Stimulated activated CD8-positive, alpha-beta memory T cell treated with anti-CD3 and anti-CD28 coated beads, Interleukin-2, amount 100 ng/mL, for 48 hours (primary cell): ENCODE measurements at regions not wholly inside any gene's neighbourhood (a gene's known extent, or its start where the extent isn't known, plus 50 kb on each side); places are given as distances from the start of the nearest gene placed in this dataset.
"Not testable (repeated sequence)": the region's sequence is repeated elsewhere in the genome, so short reads cannot be mapped to it uniquely, and the experiment has no call there.

Source experiments
- DNase-seq, 2 donors: peaks; one replicate each; pipeline ENCODE4 v3.0.0-alpha.2; 2020; ENCODE audit warnings: low read depth in 2 of 2

DNA sequence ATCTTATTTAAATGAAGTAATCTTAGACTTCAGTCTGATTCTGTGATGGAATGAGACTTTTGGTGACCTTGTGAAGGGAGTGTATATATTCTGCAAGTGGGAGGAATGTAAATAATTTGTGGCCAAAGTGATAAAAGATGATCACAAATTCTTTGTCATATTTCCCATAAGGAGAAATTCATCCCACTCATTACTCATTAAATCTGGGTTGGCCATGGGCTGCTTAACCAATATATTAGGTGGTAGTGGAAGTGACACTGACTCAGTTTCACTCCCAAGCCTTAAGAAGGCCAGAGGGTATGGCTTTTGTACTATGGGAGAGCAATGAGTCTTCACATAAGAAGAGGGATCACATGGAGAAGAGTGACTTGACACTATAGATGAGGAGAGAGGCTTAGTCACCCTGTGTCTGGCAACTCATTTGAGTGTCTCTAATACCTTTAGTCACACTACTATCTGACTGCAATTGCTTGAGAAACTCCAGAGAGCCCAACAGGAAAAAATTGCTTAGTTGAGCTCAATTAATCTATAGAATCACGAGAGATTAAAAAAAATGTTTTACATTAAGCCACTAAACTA is 408.2 kb upstream of the PITX2 start:
- no peak for DNase-seq

DNA sequence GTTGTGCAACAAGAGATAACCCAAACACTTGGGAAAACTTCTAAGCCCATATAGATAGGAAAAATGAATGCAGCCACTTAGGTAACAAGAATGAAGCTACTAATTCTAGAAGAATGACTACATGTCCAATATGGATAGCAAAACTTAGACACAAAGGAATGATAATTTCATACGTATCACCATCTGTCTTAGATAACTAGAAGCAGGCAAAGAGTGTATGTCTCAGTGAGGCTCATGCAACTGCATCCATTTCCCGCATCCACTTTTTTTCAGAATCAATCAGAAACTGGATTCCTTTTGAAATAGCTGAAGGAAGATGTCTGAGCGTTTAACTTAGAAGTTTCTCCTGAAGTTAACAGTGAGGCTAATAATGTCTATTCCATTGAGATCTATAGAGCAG is 408.7 kb upstream of the PITX2 start:
- DNase-seq: no peak

DNA sequence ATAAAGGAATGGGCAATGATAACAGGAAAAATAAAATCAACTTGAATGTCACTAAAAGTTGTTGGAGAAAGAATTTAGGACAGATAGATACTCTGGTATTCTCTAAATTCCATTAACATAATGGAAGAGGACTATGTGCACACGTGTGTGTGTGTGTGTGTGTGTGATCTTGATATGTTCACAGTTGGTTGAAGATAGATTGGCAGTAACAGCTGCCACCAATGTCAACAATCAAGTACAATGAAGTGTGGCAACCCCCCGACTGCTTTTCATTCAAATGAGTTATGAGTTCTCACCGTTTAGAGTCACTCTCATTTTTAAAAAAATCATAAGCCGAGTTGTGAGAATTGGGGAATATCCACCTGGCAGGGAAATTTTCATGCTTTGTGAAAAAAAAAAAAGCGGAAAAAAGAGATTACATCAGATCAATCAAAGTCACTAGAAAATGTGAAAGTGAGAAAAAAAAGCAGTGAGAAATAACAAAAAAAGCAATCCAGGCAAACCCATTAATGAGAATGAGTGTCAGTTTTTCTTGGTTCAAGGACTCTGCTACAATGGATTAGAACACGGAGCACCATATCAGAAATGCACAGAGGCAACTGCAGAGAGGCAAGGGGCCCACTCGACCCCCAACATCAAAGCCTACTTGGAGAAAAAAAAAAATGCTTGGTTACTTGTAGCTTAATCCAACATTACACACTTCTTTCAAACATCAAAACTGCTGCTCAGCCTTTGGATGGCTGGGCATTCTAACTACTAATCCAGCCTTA is 414.9 kb upstream of the PITX2 start:
- no peak for DNase-seq

DNA sequence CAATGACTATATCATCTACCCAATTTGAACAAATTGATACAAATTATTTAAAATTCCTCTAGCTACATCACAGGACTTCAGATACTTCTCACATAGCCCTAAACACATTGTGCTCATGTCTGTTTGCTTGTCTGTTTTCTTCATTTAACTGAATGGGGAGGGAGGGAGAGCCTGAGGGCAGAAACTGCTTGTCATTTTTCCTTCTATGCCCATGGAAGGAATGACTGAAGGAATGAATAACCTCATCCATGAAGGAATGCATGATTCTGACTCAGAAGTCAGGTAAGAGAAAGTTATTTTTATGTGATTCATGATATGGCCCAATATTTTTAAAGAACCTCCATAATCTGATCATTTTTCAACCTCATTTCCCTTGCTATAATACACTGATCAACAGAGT is 418.0 kb upstream of the PITX2 start:
- no peak for DNase-seq

DNA sequence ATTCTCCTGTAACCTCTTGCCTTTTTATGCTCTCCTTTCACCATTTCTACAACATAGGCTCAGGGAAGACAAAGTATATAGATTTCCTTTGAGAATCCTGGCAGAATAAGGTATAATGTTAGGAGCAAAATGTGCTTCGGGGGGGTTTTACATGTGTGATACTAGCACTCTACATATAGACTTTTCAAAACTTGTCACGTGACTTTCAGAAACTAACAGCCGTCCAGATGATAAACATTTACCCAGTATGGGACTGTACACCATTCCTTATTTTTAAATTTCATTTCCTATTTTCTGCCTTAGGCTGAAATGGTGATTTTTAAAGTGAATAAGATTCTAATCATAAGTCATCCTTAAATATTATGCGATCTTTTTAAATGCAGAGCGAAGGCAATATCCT is 420.4 kb upstream of the PITX2 start:
- DNase-seq: no peak

DNA sequence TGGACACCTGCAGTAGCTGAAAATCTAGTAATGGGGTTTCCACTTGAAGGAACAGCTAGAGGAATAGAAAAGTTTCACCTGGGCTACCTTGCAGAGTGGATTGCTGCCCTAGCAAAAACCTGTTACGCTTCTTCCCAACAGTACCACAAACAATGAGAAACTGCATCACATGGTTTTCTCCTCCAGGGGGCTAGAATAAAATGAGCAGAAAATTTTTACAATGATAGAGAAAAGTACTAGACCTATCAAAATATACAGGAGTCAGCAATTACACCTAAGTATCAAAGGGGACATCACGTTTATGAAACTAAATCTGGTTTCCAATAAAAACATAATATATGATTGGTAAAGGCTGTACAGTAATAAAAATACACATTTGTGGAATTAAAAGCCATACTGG is 423.1 kb upstream of the PITX2 start:
- no peak for DNase-seq

DNA sequence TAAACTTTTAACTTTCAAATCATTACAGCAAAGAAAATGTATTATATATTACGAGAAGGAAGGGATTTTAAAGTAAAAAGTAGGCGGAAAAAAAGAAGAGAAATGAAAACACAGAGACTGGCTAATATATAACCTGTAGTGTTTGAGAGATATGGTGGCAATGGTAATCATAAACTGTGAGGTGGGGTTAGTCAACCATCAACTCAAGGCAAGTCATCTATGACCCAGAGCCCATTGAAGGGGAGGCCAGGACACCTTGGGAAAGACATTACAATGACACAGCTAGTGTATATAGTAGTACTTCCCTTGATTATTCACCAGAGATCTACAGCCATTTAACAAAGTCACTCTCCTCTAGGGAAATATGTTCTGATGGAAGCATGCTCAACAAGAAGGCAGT is 423.9 kb upstream of the PITX2 start:
- DNase-seq: no peak

DNA sequence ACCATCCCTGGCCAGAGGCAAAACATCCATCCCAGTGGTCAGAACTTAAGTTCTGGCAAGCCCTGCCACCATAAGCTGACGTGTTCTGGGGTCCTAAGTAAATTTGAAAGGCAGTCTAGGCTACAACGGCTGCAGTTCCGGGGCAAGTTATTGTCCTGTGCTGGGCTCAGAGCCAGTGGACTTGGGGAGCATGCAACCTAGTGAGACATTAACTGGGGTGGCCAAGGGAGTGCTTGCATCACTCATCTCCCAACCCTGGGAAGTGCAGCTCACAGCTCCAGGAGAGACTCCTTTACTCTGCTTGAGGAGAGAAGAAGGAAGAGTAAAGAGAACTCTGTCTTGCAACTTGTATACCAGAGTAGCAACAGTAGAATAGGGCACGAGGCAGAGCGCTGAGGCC is 425.4 kb upstream of the PITX2 start:
- DNase-seq: no peak

DNA sequence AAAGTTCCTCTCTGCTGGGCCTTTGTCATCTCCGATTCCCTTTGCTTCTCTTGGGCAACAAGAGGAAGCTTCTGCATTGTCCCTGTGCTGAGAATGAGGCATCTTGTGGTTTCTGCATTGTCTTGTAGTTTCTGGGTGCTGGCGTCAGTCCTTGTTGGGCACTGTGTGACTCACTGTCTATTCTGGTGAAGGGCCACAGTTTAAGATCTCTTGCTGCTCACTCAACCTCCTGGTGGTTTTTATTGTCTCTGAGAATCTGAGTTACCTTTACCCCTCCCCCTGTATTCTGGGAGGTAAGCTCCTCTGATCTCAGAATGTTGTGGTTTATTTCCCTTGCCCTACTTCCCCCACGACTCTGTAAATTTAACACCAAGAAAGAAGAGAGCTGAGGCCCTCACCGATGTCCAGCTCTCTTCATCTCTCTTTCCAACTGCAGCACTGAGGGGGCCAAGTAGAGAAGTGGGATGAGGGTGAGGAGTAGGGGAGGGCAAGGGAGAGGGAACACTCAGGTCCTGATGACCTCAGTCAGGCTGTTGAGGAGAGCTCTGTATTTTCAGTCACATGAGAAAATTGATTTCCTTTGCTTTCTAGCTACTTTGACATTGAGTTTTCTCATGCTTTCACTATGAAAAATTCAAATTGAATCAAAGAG is 441.6 kb upstream of the PITX2 start:
- DNase-seq: no peak

DNA sequence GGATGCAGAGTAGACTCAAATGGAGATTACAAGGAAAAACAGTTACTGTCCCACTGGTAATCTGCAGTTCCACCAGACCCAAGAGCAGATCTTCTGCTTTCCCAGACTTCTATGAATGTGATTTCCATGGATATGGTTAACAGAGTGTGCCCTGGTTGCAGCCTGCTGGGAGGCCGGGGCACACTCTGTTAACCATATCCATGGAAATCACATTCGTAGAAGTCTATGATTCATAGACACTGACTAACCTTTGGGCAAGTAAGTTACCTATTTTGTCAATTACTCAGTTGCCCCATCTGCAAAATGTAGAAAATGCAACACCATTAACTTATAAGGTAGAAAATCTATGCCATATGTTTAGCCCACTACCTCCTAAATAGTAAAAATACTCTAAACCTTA is 443.1 kb upstream of the PITX2 start:
- no peak for DNase-seq

DNA sequence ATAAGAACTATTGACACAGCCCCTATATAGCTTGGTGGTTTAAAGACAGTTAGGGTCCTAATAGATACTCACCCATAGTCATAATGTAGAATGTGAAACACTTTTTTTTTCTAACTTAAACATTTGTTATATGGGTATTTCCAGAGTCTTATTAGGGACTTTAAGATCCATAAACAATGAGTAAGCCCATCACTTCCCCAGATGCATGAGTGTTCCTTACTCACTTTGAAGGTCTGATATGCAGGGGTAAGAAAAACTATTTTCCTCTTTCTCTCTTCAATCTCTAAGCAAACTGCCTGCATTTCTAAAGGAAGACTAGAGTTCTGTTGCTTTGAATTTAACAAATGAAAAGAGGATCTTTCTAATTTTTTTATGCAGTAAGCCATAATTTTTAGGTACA is 443.6 kb upstream of the PITX2 start:
- DNase-seq: no peak

DNA sequence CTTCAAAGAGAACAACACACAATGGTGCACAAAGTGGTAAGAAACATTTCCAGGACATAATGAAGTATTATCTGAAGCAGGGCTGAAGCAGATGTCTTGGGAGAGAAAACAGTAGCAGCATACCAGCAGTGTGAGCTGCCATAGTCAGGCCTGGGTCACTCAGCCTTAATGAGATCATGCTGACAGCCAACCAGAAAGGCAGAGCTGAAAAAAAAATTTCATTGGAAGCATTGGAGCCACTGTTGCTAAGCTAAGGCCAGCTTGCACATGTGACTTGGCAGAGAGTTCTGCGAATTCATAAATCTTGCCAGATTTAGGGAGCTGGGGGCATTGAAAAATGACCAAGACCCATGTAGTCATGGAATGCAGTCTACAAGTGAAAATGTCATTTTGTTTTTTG is 444.0 kb upstream of the PITX2 start:
- DNase-seq: no peak

DNA sequence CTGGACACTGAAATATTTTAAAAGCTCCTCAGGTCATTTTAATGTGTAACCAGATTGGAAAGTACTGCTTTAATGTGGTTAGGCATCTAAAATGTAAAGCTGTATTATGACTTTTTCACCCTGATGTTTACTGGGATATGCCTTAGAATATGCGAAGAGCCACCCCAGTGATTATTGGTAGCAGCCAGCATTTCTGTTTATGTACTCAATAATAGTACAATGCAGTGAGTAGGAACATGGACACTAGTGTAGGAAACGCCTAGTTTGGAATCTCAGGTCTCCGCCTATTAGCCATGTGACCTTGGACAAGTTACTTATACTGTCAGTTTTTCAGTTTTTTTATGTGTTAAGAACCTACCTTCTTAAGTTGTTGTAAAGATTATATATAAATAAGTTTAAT is 446.0 kb upstream of the PITX2 start:
- DNase-seq: no peak

DNA sequence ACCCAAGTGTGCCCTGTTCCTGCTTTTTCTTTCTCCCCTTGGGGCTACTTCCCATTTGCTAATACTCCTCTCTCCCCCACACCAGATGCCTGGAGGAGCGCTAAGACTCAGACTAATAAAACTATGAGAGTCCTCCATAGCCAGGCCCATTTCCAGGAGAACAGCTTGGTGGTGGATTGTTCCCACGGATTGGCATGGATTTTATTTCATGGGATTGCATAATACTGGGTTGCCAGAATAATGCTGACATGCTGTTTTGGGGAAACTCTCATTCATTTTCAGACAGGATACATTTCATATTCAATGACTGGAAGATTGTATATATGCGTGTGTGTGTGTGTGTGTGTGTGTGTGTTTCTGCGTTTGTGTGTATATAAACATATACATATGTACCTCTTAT is 447.5 kb upstream of the PITX2 start:
- no peak for DNase-seq

DNA sequence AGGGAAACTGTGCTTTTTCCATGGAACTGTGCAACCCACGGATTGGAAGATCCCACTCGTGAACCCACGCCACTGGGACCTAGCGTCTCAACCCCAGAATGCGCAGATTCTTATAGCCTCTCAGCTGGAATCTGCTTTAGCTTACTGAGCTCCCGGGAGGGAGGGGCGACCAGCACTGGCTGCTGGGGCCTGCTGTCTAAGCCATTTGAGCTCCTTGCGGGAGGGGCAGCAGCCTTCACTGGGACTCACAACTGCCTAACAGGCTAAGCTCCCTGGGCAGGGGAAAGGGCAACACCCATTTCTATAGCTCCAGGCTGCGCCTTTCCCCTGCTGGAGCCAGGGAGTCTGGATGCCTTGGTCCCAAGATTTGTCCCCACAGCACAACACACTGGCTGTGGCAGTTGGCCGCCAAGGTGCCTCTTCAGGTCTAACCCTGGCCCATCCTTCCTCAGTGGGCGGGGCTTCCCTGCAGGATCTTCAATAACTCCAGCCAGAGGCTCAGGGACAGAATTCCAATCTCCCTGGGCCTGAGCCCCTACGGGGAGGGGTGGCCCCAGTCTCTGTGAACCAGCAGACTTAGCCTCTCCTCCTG is 451.7 kb upstream of the PITX2 start:
- DNase-seq: no peak

DNA sequence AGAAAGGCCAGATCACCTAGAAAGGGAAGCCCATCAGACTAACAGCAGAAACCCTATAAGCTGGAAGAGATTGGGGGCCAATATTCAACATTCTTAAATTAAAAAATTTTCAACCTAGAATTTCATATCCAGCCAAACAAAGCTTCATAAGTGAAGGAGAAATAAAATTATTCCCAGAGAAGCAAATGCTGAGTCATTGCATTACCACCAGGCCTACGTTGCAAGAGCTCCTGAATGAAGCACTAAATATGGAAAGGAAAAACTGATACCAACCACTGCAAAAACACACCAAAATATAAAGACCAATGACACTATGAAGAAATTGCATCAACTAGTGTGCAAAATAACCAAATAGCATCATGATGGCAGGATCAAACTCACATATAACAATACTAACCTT is 453.4 kb upstream of the PITX2 start:
- DNase-seq: not testable (repeated sequence)

DNA sequence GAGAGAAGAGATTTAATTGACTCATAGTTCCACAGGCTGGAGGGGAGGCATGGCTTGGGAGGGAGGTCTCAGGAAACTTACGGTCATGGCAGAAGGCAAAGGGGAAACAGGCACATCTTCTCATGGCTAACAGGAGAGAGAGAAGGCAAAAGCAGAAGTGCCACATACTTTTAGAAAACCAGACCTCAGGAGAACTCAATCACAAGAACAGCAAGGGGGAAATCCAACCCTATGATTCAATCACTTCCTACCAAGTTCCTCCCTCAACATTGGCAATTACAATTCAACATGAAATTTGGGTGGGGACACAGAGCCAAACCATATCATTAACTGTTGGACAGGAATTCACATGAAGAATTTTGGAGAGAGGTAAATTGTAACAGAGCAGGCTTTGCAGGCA is 485.3 kb upstream of the PITX2 start:
- no peak for DNase-seq

DNA sequence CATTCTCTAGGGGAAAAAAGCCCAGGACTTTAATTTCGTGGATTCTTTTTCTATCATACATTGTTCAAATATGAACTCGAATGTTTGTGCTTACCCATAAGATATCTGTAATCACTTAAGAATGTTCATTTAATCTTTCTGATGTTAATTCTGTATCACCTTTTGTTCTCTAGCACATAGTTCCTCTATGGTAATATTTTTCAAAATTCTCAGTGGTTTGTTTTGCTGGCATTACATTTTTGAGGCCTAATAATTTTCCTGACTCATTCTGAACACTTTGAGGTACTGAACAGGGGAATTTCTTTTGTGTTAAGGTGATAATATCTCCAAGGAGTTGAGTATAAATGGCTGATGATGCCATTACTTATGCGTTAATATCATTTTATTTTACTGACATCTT is 490.7 kb upstream of the PITX2 start:
- no peak for DNase-seq

DNA sequence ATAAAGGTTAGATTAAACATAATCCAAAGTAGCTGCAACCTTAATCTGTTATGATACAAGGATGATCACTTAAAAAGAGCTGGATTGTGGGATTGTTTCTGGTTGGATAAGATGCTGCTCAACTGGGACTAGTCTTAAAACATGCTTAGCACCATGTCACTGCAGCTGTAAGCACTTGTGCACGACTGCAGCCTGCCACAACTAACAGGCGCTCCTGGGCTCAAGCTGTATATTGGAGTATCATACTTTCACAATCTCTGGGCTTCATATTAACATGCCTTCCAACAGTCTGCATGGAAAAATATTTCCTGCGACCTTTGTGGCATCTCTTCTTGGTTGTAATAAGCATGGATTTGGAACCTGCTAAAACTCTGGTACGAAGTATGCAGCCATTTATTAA is 493.0 kb upstream of the PITX2 start:
- no peak for DNase-seq

DNA sequence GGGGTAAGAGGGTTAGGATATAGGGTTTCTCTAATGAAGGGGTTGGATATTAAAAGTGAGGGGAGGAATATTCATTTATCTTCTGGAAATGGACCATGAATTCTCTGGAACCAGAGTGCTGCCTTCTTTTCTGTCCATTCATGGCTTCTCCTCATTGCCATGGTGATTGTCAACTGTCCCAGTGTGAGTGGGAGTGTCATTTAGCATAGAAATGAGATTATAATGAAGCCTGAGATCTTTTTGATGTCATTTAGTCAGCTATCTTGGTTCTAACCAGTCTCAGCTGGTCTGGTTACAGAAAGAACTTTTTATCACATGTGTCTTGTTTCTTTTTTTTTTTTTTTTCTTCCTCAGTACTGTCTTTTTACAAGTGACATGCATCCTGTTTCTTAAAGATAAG is 497.3 kb upstream of the PITX2 start:
- DNase-seq: no peak

DNA sequence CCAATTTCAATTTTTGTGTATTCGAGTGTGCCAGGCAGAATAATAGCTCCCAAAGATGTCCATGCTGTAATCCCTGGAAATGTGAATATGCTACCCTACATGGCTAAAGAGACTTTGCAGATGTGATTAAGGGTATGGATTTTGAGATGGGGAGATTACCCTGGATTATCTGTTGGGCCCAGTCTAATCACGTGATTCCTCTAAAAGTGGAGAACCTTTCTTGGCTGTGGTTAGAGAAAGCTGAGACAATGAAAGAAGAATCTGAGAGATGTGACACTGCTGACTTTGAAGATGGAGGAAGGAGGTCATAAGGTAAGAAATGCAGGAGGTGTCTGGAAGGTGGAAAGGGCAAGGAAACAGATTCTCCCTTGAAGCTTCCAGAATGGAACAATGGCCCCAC is 503.5 kb upstream of the PITX2 start:
- no peak for DNase-seq

DNA sequence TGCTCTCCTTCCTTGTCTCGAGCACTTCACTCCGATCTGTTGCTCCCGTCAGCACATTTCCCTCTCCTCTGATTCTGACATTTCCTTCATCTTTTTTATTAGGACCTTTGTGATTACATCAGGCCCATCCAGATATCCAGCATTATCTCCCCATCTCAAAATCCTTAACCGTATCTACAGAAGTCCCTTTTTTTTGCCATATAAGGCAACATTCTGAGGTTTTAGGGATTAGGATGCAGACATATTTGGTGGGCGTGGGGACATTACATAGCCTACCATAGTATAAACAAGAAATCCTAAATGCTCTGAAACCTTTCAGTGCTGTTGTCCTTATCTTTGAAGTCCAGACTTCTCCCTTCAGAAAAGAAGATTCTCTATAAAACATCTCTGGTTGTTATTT is 505.0 kb upstream of the PITX2 start:
- DNase-seq: no peak

DNA sequence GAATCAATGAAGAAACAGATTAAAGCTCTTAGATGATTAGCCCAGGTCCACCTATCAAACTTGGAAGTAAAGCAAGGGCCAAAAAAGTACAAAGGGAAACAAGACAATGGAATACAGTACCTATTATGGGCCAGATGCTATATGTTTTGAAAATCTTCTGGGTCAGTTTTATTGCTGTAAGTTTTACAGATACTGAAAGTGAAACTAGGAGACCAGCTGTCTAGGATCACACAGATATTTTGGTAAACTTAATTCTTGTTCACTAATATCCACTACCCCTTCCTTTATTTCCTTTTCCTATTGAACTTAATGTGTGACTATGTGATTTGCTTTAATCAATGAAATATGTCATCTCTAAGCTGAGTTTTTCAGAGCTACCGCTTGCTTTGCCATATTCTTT is 505.4 kb upstream of the PITX2 start:
- DNase-seq: no peak
